HFF-Myc (cell line): ENCODE measurements at regions not wholly inside any gene's neighbourhood (a gene's known extent, or its start where the extent isn't known, plus 50 kb on each side); places are given as distances from the start of the nearest gene placed in this dataset.

Experiments
- DNase-seq: peaks from one replicate; pipeline ENCODE4 v3.0.0-alpha.2; 2011; ENCODE audit warnings: low read depth; ENCODE audit errors: extremely low read depth
- H3K4me3 ChIP-seq: replicated peaks from 2 replicates; pipeline ENCODE4 v1.5.1; 2011; ENCODE audit warnings: low read depth, mild to moderate bottlenecking, control low read depth, low read length
- TF ChIP-seq, protein P1 (sequence below): IDR thresholded peaks from 2 replicates; pipeline ENCODE4 v1.5.1; 2012; ENCODE audit warnings: mild to moderate bottlenecking, low read depth, low read length, control low read depth; ENCODE audit errors: missing control alignments

DNA sequence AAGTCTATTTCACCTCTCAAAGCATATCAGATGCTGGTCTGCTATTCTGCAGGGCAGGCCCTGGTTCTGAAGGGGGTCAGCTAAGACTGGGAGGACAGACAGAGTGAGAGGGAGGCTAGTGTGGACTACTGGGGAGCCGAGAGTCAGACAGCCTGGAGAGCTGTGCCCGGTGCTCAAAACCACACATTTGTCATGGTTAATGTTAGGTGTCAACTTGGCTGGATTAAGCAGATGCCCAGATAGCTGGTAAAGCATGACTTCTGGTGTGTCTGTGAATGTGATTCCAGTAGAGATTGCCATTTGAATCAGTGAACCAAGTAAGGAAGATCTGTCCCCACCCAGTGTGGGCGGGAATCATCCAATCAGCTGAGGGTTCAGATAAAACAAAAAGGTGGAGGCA lies 102.6 kb downstream of the SNX19 start:
- DNase-seq = no peak
- no peak overlapping the region for H3K4me3 ChIP-seq
- TF ChIP-seq, protein P1, sequence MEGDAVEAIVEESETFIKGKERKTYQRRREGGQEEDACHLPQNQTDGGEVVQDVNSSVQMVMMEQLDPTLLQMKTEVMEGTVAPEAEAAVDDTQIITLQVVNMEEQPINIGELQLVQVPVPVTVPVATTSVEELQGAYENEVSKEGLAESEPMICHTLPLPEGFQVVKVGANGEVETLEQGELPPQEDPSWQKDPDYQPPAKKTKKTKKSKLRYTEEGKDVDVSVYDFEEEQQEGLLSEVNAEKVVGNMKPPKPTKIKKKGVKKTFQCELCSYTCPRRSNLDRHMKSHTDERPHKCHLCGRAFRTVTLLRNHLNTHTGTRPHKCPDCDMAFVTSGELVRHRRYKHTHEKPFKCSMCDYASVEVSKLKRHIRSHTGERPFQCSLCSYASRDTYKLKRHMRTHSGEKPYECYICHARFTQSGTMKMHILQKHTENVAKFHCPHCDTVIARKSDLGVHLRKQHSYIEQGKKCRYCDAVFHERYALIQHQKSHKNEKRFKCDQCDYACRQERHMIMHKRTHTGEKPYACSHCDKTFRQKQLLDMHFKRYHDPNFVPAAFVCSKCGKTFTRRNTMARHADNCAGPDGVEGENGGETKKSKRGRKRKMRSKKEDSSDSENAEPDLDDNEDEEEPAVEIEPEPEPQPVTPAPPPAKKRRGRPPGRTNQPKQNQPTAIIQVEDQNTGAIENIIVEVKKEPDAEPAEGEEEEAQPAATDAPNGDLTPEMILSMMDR = no peak

DNA sequence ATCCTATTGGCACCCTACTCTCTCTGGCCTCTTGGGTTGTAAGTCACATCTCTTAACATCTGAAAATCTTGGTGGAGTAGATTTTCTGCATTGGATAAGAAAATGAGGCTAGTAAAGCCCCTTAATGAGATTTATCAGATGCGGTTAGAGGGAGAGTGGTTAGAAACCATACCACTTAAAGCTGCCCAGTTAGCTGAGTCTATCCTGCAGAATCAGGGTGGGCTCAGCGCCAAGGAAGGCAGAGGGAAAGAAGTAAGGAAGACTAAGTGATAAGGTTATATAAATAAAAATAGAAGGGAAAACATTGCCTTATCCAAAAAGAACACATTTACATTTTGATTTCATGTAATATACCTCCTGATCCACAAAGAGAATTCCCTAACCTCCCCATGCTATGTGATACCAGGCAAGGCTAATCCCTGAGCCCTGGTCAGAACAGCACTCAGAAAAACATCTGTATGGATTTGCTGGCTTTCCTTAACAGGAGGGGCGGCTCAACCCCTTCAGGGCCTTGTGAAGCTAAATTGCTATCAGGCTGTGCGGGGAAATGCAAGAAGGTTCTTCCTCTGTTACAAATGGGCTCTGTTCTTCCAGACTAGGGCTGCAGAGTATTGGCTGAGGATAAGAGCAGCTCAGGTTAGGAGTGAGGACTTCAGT lies 101.7 kb downstream of the SNX19 start:
- no peak overlapping the region for H3K4me3 ChIP-seq
- no peak for DNase-seq
- TF ChIP-seq, protein P1 = no peak

DNA sequence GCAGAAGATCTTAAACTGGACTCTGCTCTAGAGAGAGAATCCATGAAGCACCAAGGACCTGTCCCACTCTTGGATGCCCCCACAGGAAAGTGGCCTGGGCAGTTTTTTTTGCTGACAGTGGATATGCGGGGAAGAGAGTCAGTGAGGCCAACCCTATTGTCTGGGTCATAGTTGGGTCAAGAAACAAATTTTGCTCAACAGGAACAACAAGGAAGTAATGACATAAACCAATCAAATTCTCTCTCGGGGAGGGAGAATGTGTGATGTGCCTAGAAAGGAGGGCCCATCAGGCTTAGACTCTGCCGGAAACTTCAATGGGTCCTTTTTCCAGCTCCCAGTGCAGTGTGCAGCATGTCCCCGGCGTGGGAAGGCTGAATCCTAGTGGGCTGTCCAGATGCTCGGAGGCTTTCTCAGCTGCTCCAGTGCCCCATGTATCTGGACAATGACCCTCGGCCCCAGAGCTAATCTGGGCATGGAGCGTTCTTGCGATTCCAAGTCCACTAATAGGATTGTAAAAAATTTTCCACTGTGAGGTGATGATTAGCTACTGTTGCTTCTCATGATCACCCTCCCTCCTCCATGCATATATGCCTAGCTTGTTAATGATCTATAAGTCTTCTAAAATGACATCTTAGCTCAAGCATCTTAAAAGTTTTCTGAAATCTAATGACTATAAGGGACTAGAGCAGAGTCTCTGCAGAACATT lies 101.0 kb downstream of the SNX19 start:
- DNase-seq = no peak
- TF ChIP-seq, protein P1 = no peak

DNA sequence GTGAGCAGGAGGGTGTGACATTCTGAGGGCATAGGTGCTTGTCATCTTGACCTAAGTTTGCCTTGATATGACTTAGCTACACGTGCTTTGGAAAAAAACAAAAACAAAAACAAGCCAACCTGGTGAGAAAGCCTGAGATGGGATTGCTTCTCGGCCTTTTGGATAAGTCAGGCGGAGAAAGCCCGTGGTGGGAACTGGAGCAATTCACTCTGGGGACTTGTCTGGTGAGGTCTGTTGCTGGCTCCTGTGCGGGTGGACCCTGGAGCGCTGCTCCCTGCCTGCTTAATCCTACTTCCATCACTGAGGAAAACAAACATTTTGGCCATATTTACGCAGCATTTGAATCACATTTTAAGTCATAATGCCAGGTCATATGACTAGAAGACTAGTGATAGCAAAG lies 100.3 kb downstream of the SNX19 start:
- TF ChIP-seq, protein P1 = no peak
- no peak for DNase-seq
- no peak overlapping the region for H3K4me3 ChIP-seq

More for the DNA sequence above, 101.0 kb downstream of the SNX19 start:
- no peak overlapping the region for H3K4me3 ChIP-seq

DNA sequence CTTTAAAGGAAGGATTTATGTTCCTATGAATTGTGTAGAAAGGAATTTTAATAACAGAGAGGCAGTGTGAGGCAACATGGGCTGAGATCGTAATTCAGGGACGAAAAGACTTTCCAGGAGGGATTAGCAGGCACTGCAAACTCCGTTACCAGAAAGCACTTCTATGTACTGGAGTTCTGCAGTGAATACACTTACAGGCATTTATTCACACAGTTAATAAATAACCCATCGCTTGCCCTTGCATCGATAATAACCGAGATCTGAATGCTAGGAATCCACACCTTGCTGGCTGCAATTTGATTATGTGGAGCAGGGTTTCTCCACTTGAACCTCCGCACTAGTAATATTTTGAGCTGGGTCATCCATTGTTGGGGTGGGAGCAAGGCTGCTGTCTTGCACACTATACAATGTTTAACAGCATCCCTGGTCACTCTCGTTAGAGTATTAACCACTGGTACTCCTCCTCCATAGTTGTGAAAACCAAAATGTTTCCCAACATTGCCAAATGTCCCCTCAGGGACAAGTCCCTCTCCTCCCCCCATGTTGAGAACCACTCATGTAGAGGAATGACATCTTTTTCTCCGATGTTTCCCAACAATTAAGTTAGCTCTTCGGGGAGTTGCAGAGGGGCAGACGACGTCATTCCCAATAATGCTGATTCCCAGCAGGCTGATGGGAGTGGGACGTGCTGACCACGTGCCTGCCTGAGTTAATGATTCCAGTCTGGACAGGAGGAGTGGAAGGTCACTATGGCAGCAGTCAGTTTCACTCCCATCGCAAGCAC lies 99.5 kb downstream of the SNX19 start:
- no peak for DNase-seq
- H3K4me3 ChIP-seq = no peak overlapping the region
- TF ChIP-seq, protein P1 = no peak

DNA sequence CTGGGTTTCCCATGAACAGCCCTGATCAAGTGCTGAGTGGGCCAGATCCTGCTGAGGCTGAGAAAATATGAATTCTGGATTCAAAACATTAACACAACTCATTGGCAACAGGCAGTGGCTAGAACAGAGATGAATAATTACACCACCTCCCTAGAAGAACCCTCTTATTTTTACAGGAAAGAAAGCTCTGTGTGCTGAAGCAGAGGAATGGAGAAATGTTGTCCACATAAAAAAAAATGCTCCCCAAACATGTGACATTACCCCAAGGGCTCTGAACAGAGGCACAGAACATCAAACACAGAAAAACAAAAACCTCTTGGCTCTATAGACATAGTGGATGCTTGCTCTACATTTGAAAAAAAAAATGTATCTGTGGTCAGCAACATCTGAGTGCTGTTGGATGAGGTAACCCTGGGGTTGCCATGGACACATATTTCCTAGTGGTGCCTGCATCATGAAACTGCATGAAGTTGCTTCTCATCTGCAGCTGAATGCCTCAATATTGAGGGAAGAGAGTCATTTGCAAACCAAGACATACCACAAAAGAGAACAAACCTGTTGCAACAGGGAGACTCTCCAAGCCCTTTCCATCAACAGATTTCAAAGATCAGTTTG lies 98.8 kb downstream of the SNX19 start:
- TF ChIP-seq, protein P1 = no peak
- no peak for DNase-seq
- no peak overlapping the region for H3K4me3 ChIP-seq
